ENCODE measurements at regions not wholly inside any gene's neighbourhood (a gene's known extent, or its start where the extent isn't known, plus 50 kb on each side); places are given as distances from the start of the nearest gene placed in this dataset.

- ATAC-seq (no peak), DNase-seq (peak; percentile 40)
- Histone ChIP-seq H3K4me1 (peaks cover 40% of the 10 kb centered on the region), H3K4me3 (no peak overlapping the region), H3K27me3 (no peaks in the 10 kb centered on the region), H3K36me3 (no peaks in the 10 kb centered on the region), H3K27ac (peak overlapping the region; percentile 87), H3K9me3 (no peaks in the 10 kb centered on the region)
- no peak for TF ChIP-seq CTCF (IDR thresholded peaks at IDR 0.05)
- intact Hi-C loops (cut with DNase I) = no loop called here
These were observed 121.3 kb downstream of the METRNL start for GRCh38 chr17:83200751-83201150.

GRCh38 chr17:83201206-83202001 lies 122.0 kb downstream of the METRNL start:
- H3K4me3 ChIP-seq = no peak overlapping the region
- H3K36me3 ChIP-seq = no peaks in the 10 kb centered on the region
- ATAC-seq = no peak
- peak overlapping the region; percentile 87 for H3K27ac ChIP-seq
- intact Hi-C loops (cut with DNase I) = no loop called here
- DNase-seq = no peak
- peaks cover 37% of the 10 kb centered on the region for H3K4me1 ChIP-seq
- no peaks in the 10 kb centered on the region for H3K9me3 ChIP-seq
- TF ChIP-seq CTCF (IDR thresholded peaks at IDR 0.05) = no peak
- no peaks in the 10 kb centered on the region for H3K27me3 ChIP-seq

- intact Hi-C loops (cut with DNase I) = no loop called here
- Histone ChIP-seq H3K36me3 (no peaks in the 10 kb centered on the region), H3K4me1 (peaks cover 37% of the 10 kb centered on the region), H3K9me3 (no peaks in the 10 kb centered on the region), H3K27me3 (no peaks in the 10 kb centered on the region), H3K4me3 (no peak overlapping the region), H3K27ac (peak overlapping the region; percentile 87)
- ATAC-seq (no peak), DNase-seq (peak; percentile 56)
- no peak for TF ChIP-seq CTCF (IDR thresholded peaks at IDR 0.05)
These were observed 122.9 kb downstream of the METRNL start for GRCh38 chr17:83202002-83203000.

- H3K27me3 ChIP-seq = no peaks in the 10 kb centered on the region
- H3K4me1 ChIP-seq = peaks cover 37% of the 10 kb centered on the region
- TF ChIP-seq CTCF (IDR thresholded peaks at IDR 0.05) = no peak
- no peaks in the 10 kb centered on the region for H3K9me3 ChIP-seq
- intact Hi-C loops (cut with DNase I) = no loop called here
- no peak overlapping the region for H3K4me3 ChIP-seq
- H3K27ac ChIP-seq = peak overlapping the region; percentile 40
- ATAC-seq (peak; percentile 74), DNase-seq (peak; percentile 81)
- no peaks in the 10 kb centered on the region for H3K36me3 ChIP-seq
These were observed 123.7 kb downstream of the METRNL start for GRCh38 chr17:83203073-83203471.

- Histone ChIP-seq H3K27ac (peak overlapping the region; percentile 40), H3K36me3 (no peaks in the 10 kb centered on the region), H3K9me3 (no peaks in the 10 kb centered on the region), H3K27me3 (no peaks in the 10 kb centered on the region), H3K4me3 (no peak overlapping the region), H3K4me1 (peaks cover 37% of the 10 kb centered on the region)
- no peak for TF ChIP-seq CTCF (IDR thresholded peaks at IDR 0.05)
- intact Hi-C loops (cut with DNase I) = no loop called here
- DNase-seq (peak; percentile 64), ATAC-seq (no peak)
These were observed 124.2 kb downstream of the METRNL start for GRCh38 chr17:83203472-83204221.

All from upper lobe of right lung (tissue), 1 donor.